GM08714 (cell line): ENCODE measurements at regions not wholly inside any gene's neighbourhood (a gene's known extent, or its start where the extent isn't known, plus 50 kb on each side); places are given as distances from the start of the nearest gene placed in this dataset.
A peak's percentile ranks its signal among the peaks of the same experiment; 100 is the strongest.

Experiments
- H3K4me3 ChIP-seq: fragments of 200-500 bp; sonication (Bioruptor generic); 2 replicates; pipeline ENCODE4 v1.5.1; 2014; ENCODE audit warnings: mild to moderate bottlenecking, low read length, inconsistent platforms
- ZNF274 ChIP-seq: IDR thresholded peaks from 2 replicates; pipeline ENCODE4 v1.6.1; 2012; ENCODE audit warnings: mild to moderate bottlenecking, low read depth, low read length

DNA sequence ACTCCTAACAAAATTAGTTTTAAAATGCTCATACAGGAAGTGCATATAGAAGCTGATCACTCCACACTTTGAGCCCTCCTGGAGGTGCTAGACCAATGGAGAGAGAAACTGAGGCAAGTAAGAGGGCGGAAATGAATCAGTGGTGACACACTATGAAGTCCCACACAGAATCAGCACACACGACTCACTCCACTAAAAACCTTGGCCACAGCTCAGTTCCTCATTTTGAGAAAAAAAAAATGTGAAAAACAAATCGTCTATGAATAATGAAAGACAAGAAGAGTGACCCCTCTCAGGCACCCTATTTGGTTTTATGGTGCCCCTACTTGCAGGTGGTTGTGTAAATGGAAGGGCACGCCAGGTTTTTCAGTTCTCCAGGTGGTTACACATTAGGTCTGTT lies 675.1 kb upstream of the BRINP3 start:
- no peak overlapping the region for H3K4me3 ChIP-seq
- TF ChIP-seq ZNF274 = no peak

DNA sequence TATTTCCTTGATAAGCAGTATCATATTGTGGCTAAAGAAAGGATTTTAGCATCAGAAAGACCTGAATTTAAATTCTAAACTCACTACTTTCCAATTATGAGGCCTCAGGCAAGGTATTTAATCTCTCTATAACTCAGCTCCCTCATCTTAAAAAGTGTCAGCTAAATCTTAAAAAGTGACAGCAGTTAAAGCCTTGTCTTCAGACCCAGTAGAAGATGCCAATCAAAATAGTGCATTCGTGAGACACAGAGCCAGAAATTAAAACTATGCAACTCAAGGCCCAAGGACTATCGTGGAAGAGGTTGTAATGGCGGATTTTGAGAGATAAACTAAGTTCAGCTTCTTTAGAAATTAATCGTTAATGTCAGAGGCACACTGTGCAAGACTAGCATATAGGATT lies 677.5 kb upstream of the BRINP3 start:
- no peak for TF ChIP-seq ZNF274
- H3K4me3 ChIP-seq = no peak overlapping the region

DNA sequence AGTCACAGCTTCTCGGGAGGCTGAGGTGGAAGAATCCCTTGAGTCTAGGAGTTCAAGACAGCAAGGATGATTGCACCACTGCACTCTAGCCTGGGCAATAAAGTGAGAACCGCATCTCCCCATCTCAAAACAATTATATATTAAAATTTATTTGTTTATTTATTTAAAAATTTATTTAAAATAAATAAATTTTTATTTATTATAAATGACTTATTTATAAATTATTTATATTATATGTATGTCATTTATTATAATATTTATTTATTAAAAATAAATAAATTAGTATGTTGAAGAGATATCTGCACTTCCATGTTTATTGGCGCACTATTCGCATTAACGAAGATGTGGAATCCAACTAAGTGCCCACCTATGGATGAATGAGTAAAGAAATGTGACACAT lies 683.2 kb upstream of the BRINP3 start:
- TF ChIP-seq ZNF274 = no peak
- H3K4me3 ChIP-seq = no peak overlapping the region

DNA sequence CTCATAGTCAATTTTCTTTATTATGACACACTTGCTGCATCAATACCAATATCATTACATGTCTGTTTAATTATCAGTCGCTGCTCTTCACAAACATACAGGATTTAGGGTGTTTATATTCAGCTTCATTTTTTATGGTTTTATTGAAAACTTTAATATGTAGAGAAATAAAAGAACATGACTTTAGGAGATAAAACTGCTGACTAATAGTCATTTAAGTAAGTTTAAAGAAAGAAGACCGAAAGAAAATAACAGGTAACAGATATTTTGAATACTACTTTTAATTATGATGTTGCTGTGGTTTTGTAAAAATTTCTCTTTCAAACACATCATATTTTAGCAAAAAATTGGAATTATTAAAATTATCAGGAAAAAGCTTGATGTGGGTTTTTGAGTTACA lies 685.1 kb upstream of the BRINP3 start:
- no peak for TF ChIP-seq ZNF274
- no peak overlapping the region for H3K4me3 ChIP-seq

DNA sequence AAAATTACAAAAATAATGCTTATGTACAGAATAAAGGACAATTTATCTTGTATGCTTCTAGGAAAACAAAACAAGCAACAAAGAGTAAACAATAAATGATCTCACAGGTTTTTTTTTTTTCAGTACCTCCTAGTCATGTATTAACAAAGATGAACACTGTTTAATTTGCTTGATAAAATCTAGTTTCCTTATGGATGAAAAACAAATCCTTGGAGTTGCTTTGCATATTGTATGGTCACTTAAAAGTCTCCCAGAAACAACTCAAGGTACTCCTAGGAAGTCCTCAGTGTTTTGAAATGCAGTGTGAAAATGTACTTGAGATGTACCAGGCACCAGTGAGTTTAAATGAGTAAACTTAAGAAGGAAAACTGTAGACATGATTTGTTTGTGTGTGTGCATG lies 686.0 kb upstream of the BRINP3 start:
- no peak for TF ChIP-seq ZNF274
- H3K4me3 ChIP-seq = no peak overlapping the region

DNA sequence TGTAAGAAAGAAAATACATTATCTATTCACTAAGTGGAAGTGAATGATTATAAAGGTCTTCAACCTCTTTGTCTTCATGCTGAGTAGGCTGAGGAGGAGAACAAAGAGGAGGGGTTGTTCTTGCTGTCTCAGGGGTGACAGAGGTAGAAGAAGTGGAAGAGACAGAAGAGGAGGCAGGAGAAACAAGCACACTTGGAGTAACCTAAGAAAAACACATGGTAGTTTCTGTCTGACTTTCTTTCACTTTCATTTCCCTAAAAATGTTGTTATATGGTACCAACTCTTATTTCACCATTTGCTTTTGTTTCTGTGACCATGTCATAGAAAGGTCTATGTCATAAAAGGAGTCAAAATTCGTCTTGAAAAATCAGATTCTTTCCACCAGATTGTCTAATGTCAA lies 696.6 kb upstream of the BRINP3 start:
- H3K4me3 ChIP-seq = peak overlapping the region; percentile 25; the same call in 1 of the 2 replicates
- no peak for TF ChIP-seq ZNF274

DNA sequence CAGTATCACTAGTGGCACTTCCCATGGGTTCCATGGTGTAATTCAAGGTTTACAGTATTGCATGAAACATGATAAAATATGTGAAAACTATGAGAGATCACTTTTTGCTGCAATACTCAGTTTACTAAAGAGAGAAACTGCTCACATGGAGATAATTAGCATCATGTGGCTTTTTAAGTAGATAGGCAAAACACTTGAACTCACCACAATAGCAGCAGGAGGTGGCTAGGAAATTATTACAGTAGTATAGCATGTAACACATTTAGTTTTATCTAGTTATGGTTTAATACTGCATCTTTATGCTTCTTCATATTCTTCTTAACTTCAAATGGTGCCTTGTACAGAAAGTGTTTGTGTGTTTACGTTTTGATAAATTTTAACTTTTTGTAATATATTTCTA lies 698.5 kb upstream of the BRINP3 start:
- TF ChIP-seq ZNF274 = no peak
- H3K4me3 ChIP-seq = no peak overlapping the region

DNA sequence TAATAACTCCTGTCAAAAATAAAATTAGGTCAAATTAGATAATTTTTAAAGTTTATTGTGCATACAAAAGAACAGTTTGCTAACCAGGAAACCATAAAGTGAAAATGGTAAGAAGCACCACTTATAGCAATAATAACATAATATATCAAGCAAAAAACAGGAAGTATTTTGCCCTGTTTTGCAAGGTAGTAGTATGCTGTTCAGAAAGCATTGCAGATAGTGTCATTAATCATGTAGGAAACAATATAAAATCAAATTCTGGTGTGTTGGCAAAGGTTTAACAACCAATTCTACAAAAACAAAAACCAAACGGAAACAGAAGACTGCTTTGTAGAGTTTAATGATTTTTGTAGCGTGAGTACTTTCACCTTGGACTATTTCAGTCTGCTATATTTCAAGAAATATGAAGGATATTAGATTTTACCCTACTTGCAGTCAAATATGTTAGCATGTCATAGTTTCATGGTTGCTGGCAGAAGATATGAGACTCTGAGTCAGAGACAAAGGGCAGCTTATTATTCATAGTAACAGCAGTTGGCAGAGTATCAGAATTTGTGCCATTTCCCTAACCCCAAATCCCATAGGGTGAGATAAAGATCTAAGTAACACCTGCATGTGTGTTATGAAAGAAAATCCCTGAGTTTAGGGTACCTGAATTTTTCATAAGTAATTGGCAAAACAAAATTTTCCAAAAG lies 729.0 kb upstream of the BRINP3 start:
- no peak for TF ChIP-seq ZNF274
- no peak overlapping the region for H3K4me3 ChIP-seq

DNA sequence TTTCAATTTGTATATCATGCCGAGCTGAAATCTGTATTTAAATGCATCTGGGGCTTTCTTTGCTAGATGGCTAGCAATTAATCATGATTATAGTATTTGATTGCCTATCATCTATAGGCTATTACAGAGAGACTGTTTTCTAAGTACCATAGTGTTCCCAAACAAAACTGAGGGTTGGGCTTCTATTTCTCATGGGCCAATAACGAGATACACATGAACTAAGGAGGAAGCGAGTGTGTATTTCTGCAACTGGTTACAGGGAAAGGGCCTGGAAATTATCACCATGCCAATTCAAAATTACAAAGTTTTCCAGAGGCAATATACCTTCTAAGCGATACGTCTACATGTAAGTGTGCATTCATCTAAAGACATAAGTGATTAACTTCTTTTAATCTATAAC lies 744.5 kb upstream of the BRINP3 start:
- no peak overlapping the region for H3K4me3 ChIP-seq
- TF ChIP-seq ZNF274 = no peak

DNA sequence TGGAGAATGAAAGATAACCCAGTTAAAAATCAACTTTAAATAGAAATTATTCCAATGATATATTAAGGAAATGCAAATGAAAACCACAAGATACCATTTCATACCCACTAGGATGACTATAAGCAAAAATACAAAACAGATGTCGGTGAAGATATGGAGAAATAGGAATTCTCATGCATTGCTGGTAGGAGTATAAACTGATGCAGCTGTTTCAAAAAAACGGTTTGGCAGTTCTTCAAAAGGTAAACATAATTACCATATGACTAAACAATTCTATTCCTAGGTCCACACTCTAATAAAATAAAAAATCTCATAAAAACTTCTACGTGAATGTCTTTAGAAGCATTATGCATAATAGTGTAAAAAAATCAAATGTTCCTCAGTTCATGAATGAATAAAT lies 763.3 kb upstream of the BRINP3 start:
- H3K4me3 ChIP-seq = no peak overlapping the region
- TF ChIP-seq ZNF274 = no peak

DNA sequence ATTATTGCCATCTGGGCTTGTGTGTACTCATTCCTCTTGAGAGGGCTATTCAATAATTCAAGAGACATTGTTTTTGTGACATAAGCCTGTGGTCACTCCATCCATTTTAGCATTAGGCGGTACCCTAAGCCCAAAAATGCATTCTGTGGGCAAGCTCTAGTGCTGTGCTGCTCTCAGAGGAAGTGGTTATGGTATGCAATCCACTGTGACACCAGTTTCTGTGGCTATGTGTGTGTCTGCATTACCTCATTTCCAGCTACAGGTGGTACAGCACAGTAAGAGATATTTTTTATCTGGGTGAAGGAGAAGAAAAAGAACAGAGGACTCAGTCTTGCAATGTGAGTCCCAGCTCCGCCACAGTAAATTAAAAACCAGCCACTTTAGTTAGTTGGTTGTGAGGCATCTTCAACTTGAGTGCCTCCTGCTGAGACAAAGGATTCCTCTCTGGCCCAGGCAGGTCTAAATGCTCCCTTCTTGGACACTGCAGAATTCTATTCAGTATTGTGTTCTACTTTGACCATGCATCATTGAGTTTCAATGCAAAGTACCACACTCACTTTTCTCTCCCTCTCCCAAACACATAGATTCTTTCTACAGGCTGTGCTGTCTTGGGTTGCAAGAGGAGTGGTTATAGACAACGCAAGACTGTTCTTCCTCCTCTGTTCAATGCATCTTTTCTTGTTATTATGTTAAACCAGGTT lies 777.8 kb upstream of the BRINP3 start:
- H3K4me3 ChIP-seq = no peak overlapping the region
- TF ChIP-seq ZNF274 = no peak

DNA sequence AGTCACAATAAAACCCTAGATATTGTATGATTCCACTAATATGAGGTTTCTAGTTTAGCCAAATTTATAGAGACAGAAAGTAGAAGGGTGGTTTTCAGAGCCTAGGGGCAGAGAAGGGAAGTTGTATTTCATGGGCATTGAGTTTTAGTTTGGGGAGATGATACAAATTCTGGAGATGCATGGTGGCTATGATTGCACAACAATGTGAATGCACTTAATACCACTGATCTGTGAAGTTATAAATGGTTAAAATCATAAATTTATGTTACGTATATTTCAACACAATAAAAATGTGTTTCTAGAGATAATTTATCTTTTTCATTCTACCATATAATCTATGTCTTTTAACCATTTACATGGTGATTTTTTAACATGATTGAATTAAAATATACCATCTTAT lies 779.3 kb upstream of the BRINP3 start:
- TF ChIP-seq ZNF274 = no peak
- no peak overlapping the region for H3K4me3 ChIP-seq

DNA sequence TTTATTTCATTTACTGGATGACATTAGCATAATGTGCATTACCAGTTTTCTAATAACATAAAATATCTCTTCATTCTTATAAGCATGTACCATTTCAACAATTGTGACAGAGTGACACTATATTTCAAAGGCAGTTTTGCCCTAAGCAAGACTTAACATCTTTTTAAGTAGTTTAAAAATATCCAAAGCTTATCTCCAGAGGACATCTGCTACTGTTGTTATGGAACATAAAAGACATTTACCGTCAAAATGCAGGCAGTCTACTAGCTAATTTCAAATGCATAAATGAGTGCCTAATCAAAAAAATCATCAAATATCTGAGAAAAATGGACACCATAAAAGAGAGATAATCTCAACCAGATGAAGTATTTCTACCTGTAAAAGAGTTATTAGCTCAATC lies 782.4 kb upstream of the BRINP3 start:
- H3K4me3 ChIP-seq = no peak overlapping the region
- TF ChIP-seq ZNF274 = no peak

DNA sequence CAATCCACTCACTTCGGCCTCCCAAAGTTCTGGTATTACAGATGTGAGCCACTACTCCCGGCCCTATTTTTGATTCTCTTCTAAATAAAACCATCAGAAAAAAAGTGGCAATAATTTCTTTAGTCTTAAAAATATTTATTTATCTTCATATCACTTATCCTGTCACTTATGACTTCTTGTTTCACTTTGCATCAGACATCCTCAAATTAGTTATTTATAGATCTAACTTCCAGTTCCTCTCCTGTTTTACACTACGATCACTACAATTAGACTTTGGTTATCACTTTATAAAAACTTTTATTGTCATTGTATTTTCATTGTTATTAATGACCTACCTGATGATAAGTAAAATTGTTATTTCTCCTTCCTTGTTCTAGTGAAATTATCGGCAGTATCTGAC lies 783.4 kb upstream of the BRINP3 start:
- TF ChIP-seq ZNF274 = no peak
- no peak overlapping the region for H3K4me3 ChIP-seq

DNA sequence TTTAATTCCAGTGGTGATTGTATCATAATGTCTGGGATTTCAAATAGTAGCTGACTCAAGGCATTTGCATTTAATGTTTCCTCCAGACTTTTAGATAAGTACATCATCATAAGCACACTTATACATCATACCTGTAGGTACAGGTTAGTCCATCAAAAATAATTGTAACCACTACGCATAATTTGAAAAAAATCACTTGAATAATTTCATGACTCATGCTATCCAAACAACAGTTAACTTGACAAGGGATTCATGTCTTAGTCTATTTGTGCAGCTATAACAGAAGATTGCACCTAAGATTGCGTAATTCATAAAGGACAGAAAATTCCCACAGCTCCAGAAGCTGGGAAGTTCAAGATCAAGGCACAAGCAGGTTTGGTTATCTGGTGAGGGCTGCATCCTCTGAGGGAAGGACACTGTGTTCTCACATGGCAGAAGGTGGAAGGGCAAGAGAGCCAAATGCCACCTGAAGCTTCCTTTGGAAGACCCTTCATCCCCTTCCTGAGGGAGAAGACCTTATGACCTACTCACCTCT lies 801.7 kb upstream of the BRINP3 start:
- TF ChIP-seq ZNF274 = no peak
- no peak overlapping the region for H3K4me3 ChIP-seq
